ENCODE measurements at regions not wholly inside any gene's neighbourhood (a gene's known extent, or its start where the extent isn't known, plus 50 kb on each side); places are given as distances from the start of the nearest gene placed in this dataset.
A peak's percentile ranks its signal among the peaks of the same experiment; 100 is the strongest.

DNA sequence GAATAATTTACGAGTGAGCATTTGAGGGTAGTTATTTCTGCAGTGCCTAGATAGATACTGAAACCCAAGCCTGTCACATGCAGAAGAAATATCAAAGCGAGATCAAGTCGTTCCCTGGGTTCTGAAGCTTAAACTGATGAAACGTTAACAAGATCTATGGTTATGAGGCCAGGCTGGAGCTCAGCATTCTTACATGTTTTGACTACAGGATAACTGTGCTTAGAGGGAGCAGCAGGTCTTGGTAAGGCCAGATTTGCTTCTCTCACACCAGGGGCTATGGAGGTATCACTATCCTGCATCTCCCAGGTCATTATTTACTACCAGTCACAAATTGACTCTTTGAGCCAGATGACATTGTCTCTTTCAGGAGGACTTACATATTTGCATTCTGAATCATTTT, 1401.4 kb upstream of the PRMT6 start:
- intact Hi-C loops (cut with micrococcal nuclease; ENCODE audit: unreplicated experiment) = no loop called here
- no peak overlapping the region for H3K4me3 ChIP-seq (ENCODE audit: low read depth in 2 of 2, low read length in 2 of 2)
- H3K4me1 ChIP-seq (ENCODE audit: control insufficient read depth, insufficient read depth, low read length) = no peaks in the 10 kb centered on the region
- ATAC-seq (no peak), DNase-seq (ENCODE audit: low read depth, low spot score) (no peak)
- no peak overlapping the region for H3K27ac ChIP-seq (ENCODE audit: low read length)
- ChIA-PET POLR2A (no interaction called here), CTCF (no interaction called here)
- in situ Hi-C loops (cut with HindIII; ENCODE audit: low pct_unique_long_range_greater_than_20kb, low sequenced_read_pairs) = no loop called here
- H3K27me3 ChIP-seq (ENCODE audit: control insufficient read depth, insufficient read depth, low read length) = no peaks in the 10 kb centered on the region
- H3K36me3 ChIP-seq (ENCODE audit: control insufficient read depth, insufficient read depth, low read length) = no peaks in the 10 kb centered on the region
- no peaks in the 10 kb centered on the region for H3K9me3 ChIP-seq (ENCODE audit: control insufficient read depth, insufficient read depth, low read depth, low read length)
- no TSS peak for BruUV-seq (replicated peaks)
- TF ChIP-seq, protein P1, sequence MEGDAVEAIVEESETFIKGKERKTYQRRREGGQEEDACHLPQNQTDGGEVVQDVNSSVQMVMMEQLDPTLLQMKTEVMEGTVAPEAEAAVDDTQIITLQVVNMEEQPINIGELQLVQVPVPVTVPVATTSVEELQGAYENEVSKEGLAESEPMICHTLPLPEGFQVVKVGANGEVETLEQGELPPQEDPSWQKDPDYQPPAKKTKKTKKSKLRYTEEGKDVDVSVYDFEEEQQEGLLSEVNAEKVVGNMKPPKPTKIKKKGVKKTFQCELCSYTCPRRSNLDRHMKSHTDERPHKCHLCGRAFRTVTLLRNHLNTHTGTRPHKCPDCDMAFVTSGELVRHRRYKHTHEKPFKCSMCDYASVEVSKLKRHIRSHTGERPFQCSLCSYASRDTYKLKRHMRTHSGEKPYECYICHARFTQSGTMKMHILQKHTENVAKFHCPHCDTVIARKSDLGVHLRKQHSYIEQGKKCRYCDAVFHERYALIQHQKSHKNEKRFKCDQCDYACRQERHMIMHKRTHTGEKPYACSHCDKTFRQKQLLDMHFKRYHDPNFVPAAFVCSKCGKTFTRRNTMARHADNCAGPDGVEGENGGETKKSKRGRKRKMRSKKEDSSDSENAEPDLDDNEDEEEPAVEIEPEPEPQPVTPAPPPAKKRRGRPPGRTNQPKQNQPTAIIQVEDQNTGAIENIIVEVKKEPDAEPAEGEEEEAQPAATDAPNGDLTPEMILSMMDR (IDR thresholded peaks at IDR 0.05) = no peak
- no peak for TF ChIP-seq SIN3A (IDR thresholded peaks at IDR 0.05; ENCODE audit: borderline replicate concordance, insufficient read depth, low read depth, low read length)

DNA sequence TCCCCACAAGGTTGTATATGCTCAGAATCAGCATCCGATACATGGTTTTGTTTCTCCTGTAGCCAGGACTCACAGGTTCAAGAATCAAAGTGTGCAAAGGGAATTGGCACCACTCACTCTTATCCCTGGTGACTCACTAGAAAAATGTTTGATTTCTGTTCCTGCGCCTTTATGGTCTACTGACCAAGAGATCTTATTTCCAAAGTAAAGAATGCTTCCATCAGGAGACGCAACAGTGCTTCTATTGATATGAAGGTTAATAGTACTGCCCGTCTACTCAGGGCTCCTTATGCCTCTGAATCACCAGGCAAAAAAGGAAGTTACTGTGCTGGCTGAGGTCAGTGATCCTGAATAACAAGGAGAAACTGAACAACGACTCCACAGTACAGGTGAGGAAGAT, 1392.0 kb upstream of the PRMT6 start:
- no peaks in the 10 kb centered on the region for H3K4me1 ChIP-seq (ENCODE audit: control insufficient read depth, insufficient read depth, low read length)
- TF ChIP-seq, protein P2, sequence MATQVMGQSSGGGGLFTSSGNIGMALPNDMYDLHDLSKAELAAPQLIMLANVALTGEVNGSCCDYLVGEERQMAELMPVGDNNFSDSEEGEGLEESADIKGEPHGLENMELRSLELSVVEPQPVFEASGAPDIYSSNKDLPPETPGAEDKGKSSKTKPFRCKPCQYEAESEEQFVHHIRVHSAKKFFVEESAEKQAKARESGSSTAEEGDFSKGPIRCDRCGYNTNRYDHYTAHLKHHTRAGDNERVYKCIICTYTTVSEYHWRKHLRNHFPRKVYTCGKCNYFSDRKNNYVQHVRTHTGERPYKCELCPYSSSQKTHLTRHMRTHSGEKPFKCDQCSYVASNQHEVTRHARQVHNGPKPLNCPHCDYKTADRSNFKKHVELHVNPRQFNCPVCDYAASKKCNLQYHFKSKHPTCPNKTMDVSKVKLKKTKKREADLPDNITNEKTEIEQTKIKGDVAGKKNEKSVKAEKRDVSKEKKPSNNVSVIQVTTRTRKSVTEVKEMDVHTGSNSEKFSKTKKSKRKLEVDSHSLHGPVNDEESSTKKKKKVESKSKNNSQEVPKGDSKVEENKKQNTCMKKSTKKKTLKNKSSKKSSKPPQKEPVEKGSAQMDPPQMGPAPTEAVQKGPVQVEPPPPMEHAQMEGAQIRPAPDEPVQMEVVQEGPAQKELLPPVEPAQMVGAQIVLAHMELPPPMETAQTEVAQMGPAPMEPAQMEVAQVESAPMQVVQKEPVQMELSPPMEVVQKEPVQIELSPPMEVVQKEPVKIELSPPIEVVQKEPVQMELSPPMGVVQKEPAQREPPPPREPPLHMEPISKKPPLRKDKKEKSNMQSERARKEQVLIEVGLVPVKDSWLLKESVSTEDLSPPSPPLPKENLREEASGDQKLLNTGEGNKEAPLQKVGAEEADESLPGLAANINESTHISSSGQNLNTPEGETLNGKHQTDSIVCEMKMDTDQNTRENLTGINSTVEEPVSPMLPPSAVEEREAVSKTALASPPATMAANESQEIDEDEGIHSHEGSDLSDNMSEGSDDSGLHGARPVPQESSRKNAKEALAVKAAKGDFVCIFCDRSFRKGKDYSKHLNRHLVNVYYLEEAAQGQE (IDR thresholded peaks at IDR 0.05; ENCODE audit: insufficient read depth in 1 of 2, low read depth in 2 of 2, low read length in 1 of 2) = no peak
- TF ChIP-seq TCF7L2 (IDR thresholded peaks at IDR 0.05; ENCODE audit: low read depth, low read length) = peak; percentile 88
- no peaks in the 10 kb centered on the region for H3K9me3 ChIP-seq (ENCODE audit: control insufficient read depth, insufficient read depth, low read depth, low read length)
- H3K27ac ChIP-seq (ENCODE audit: low read length) = no peak overlapping the region
- POLR2A ChIA-PET = no interaction called here
- H3K36me3 ChIP-seq (ENCODE audit: control insufficient read depth, insufficient read depth, low read length) = no peaks in the 10 kb centered on the region
- CTCF ChIA-PET = no interaction called here
- no peaks in the 10 kb centered on the region for H3K27me3 ChIP-seq (ENCODE audit: control insufficient read depth, insufficient read depth, low read length)
- H3K4me3 ChIP-seq (ENCODE audit: low read depth in 2 of 2, low read length in 2 of 2) = no peak overlapping the region
- intact Hi-C loops (cut with micrococcal nuclease; ENCODE audit: unreplicated experiment) = no loop called here
- in situ Hi-C loops (cut with HindIII; ENCODE audit: low pct_unique_long_range_greater_than_20kb, low sequenced_read_pairs) = no loop called here
- BruUV-seq (replicated peaks) = no TSS peak
- DNase-seq (ENCODE audit: low read depth, low spot score) = peak; percentile 43
- ATAC-seq = peak; percentile 97

DNA sequence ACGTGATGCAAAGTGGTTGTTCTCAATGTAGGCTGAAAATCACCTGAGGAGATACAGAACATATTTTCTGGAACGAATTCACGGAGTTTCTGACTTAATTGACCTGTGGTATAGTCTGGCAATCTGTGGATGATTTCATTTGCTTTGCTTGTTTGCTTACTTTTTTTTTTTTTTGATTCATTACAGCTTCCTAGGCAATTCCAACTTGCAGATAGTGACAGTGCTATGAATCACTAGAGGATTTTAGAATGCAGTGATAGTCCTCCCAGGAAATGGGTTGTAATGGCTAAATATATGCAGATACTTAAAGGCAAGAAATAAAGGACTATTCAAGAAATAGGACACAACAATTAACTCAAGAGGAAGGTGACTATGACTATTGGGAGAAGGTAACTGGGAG, 1378.1 kb upstream of the PRMT6 start:
- intact Hi-C loops (cut with micrococcal nuclease; ENCODE audit: unreplicated experiment) = no loop called here
- no peak for TF ChIP-seq POLR2AphosphoS5 (IDR thresholded peaks at IDR 0.05; ENCODE audit: low read depth, low read length)
- Histone ChIP-seq H3K36me3 (ENCODE audit: control insufficient read depth, insufficient read depth, low read length) (no peaks in the 10 kb centered on the region), H3K4me1 (ENCODE audit: control insufficient read depth, insufficient read depth, low read length) (no peaks in the 10 kb centered on the region), H3K9me3 (ENCODE audit: control insufficient read depth, insufficient read depth, low read depth, low read length) (no peaks in the 10 kb centered on the region; the same call in 1 of the 2 replicates), H3K27ac (ENCODE audit: low read length) (no peak overlapping the region), H3K27me3 (ENCODE audit: control insufficient read depth, insufficient read depth, low read length) (no peaks in the 10 kb centered on the region), H3K4me3 (ENCODE audit: low read depth in 2 of 2, low read length in 2 of 2) (no peak overlapping the region)
- ATAC-seq (no peak), DNase-seq (ENCODE audit: low read depth, low spot score) (peak; percentile 43)
- in situ Hi-C loops (cut with HindIII; ENCODE audit: low pct_unique_long_range_greater_than_20kb, low sequenced_read_pairs) = no loop called here
- ChIA-PET CTCF (no interaction called here), POLR2A (no interaction called here)
- BruUV-seq (replicated peaks) = no TSS peak

Data from Panc1 (cell line).